CD14-positive monocyte (primary cell): ENCODE measurements at regions not wholly inside any gene's neighbourhood (a gene's known extent, or its start where the extent isn't known, plus 50 kb on each side); places are given as distances from the start of the nearest gene placed in this dataset.

ENCODE experiments used
- DNase-seq, 3 donors: peaks; one replicate each; pipeline ENCODE4 v3.0.0-alpha.2; 2011 to 2022
- H2AFZ ChIP-seq: 2 replicates; pipeline ENCODE4 v1.6.0; 2012; ENCODE audit warnings: mild to moderate bottlenecking, low read depth, low read length, inconsistent platforms; ENCODE audit not compliant: insufficient read depth, poor library complexity, severe bottlenecking
- H3K27ac ChIP-seq, 2 donors: 1 replicate in 1 of 2; 2 replicates in 1 of 2; pipeline ENCODE4 v1.5.1; 2012 to 2013; ENCODE audit warnings: low read length in 2 of 2, control low read depth in 1 of 2, inconsistent platforms in 1 of 2, low read depth in 1 of 2, mild to moderate bottlenecking in 1 of 2
- H3K27me3 ChIP-seq, 2 donors: one replicate each; pipeline versions ENCODE4 v1.6.0 to v1.6.1; 2011 to 2013; ENCODE audit warnings: low read length in 2 of 2; ENCODE audit not compliant: control insufficient read depth in 2 of 2, insufficient read depth in 2 of 2
- H3K36me3 ChIP-seq, 2 donors: replicated peaks in 1 of 2; 1 replicate in 1 of 2; 2 replicates in 1 of 2; pipeline versions ENCODE4 v1.5.1 to v1.6.1; 2012 to 2013; ENCODE audit warnings: low read length in 2 of 2, control low read depth in 1 of 2, inconsistent platforms in 1 of 2, mild to moderate bottlenecking in 1 of 2; ENCODE audit not compliant: insufficient read depth in 2 of 2, control insufficient read depth in 1 of 2
- H3K4me1 ChIP-seq, 2 donors: 1 replicate in 1 of 2; 2 replicates in 1 of 2; pipeline versions ENCODE4 v1.5.1 to v1.6.1; 2012 to 2013; ENCODE audit warnings: low read length in 2 of 2, control low read depth in 1 of 2, inconsistent platforms in 1 of 2, mild to moderate bottlenecking in 1 of 2, moderate library complexity in 1 of 2; ENCODE audit not compliant: insufficient read depth in 2 of 2, control insufficient read depth in 1 of 2
- H3K4me2 ChIP-seq: replicated peaks from 2 replicates; pipeline ENCODE3; 2012; ENCODE audit warnings: low read length, moderate library complexity, mild to moderate bottlenecking; ENCODE audit not compliant: poor library complexity, severe bottlenecking; ENCODE audit errors: extremely low read depth
- H3K4me3 ChIP-seq, 3 experiments: fragments of 200-600 bp in 1 of 3; sonication (generic) in 1 of 3; replicated peaks in 1 of 3; 1 replicate in 2 of 3; 2 replicates in 1 of 3; pipeline ENCODE4 v1.5.1; 2011 to 2013; ENCODE audit warnings: low read length in 3 of 3, mild to moderate bottlenecking in 3 of 3, control low read depth in 2 of 3, low read depth in 2 of 3, inconsistent platforms in 1 of 3, moderate library complexity in 1 of 3
- H3K79me2 ChIP-seq: 2 replicates; pipeline ENCODE4 v1.6.0; 2012; ENCODE audit warnings: mild to moderate bottlenecking, control low read depth, inconsistent platforms, low read length, moderate library complexity; ENCODE audit not compliant: insufficient read depth
- H3K9ac ChIP-seq: 2 replicates; pipeline ENCODE4 v1.6.0; 2017; ENCODE audit warnings: low read length, mild to moderate bottlenecking; ENCODE audit not compliant: insufficient read depth, poor library complexity, severe bottlenecking
- H3K9me3 ChIP-seq, 2 donors: replicated peaks in 1 of 2; 1 replicate in 1 of 2; 2 replicates in 1 of 2; pipeline versions ENCODE4 v1.5.1 to v1.6.1; 2012 to 2013; ENCODE audit warnings: low read length in 2 of 2, control low read depth in 1 of 2; ENCODE audit not compliant: control insufficient read depth in 1 of 2, insufficient read depth in 1 of 2
- H4K20me1 ChIP-seq: 2 replicates; pipeline ENCODE4 v1.6.0; 2012; ENCODE audit warnings: mild to moderate bottlenecking, low read length, control low read depth, moderate library complexity; ENCODE audit not compliant: insufficient read depth
- H3K27ac Mint-ChIP-seq, 7 donors: one replicate each; pipeline ENCODE4 v1.8.0; 2020; ENCODE audit warnings: mild to moderate bottlenecking in 7 of 7, mixed read lengths in 7 of 7, moderate library complexity in 6 of 7, inconsistent platforms in 2 of 7
- H3K27me3 Mint-ChIP-seq, 3 donors: one replicate each; pipeline ENCODE4 v1.8.0; 2021 to 2022; ENCODE audit warnings: low read depth in 3 of 3, mild to moderate bottlenecking in 3 of 3, mixed read lengths in 3 of 3, moderate library complexity in 3 of 3, inconsistent platforms in 1 of 3
- H3K36me3 Mint-ChIP-seq, 2 donors: one replicate each; pipeline ENCODE4 v1.8.0; 2020; ENCODE audit warnings: mixed read lengths in 2 of 2, inconsistent platforms in 1 of 2, mild to moderate bottlenecking in 1 of 2
- H3K4me1 Mint-ChIP-seq: one replicate; pipeline ENCODE4 v1.8.0; 2020; ENCODE audit warnings: mild to moderate bottlenecking, mixed read lengths
- H3K4me3 Mint-ChIP-seq, 2 donors: one replicate each; pipeline ENCODE4 v1.8.0; 2020; ENCODE audit warnings: mild to moderate bottlenecking in 2 of 2, mixed read lengths in 2 of 2, moderate library complexity in 1 of 2
- H3K9me3 Mint-ChIP-seq, 7 donors: one replicate each; pipeline ENCODE4 v1.8.0; 2020 to 2022; ENCODE audit warnings: mixed read lengths in 7 of 7, mild to moderate bottlenecking in 6 of 7, moderate library complexity in 6 of 7, inconsistent platforms in 2 of 7
- CTCF ChIP-seq: fragments of 200-600 bp; IDR thresholded peaks from one replicate; pipeline ENCODE4 v1.8.0; 2022; ENCODE audit warnings: antibody characterized with exemption, mild to moderate bottlenecking
- WGBS: methylation state at CpG from one replicate; pipeline ENCODE4 v1.1.5; 2013; ENCODE audit warnings: missing lambda C conversion rate; ENCODE audit not compliant: insufficient coverage; 5-methylcytosine and 5-hydroxymethylcytosine counted together
- intact Hi-C, 2 donors: fragments of 100-400 bp; cut with micrococcal nuclease; formaldehyde crosslinking; loops; one replicate each; pipeline versions ENCODE4 v1.15.0 to v1.15.1; 2023

- TF ChIP-seq CTCF: no peak
- Mint-ChIP-seq H3K36me3 (no peaks in the 10 kb centered on the region), H3K27ac (no peak overlapping the region), H3K4me3 (no peak overlapping the region), H3K9me3 (no peaks in the 10 kb centered on the region), H3K27me3 (peaks cover 0 to 19% (median 6%) of the 10 kb centered on the region in 3 donors), H3K4me1 (no peaks in the 10 kb centered on the region)
- no peaks in the 10 kb centered on the region for H3K4me1 ChIP-seq
- no peaks in the 10 kb centered on the region for H3K36me3 ChIP-seq
- H3K9ac ChIP-seq: no peak overlapping the region
- H3K4me3 ChIP-seq: no peak overlapping the region
- peaks cover 0 to 2% of the 10 kb centered on the region in 2 donors for H3K27me3 ChIP-seq
- no peaks in the 10 kb centered on the region for H3K9me3 ChIP-seq
- no peak overlapping the region for H2AFZ ChIP-seq
- H3K27ac ChIP-seq: no peak overlapping the region
- H3K4me2 ChIP-seq: no peak overlapping the region
- H3K79me2 ChIP-seq: no peaks in the 10 kb centered on the region
- intact Hi-C loops: no loop called here
- H4K20me1 ChIP-seq: no peaks in the 10 kb centered on the region
- DNase-seq: no peak
- WGBS: no CpG with 5 or more reads among the region's 1 CpG
These were observed 107.3 kb upstream of the FRMD4A start for GRCh38 chr10:14438057-14438456.

- intact Hi-C loops: no loop called here
- H3K4me1 ChIP-seq: no peaks in the 10 kb centered on the region
- no peak overlapping the region for H3K4me3 ChIP-seq
- H3K27ac Mint-ChIP-seq: no peak overlapping the region
- H3K4me3 Mint-ChIP-seq: no peak overlapping the region
- 90% methylated on average over 4 of the region's 7 CpGs for WGBS
- H3K4me2 ChIP-seq: no peak overlapping the region
- H3K27ac ChIP-seq: no peak overlapping the region
- peaks cover 0 to 2% of the 10 kb centered on the region in 2 donors for H3K27me3 ChIP-seq
- DNase-seq: no peak
- H2AFZ ChIP-seq: no peak overlapping the region
- no peaks in the 10 kb centered on the region for H4K20me1 ChIP-seq
- H3K9me3 Mint-ChIP-seq: no peaks in the 10 kb centered on the region
- H3K9me3 ChIP-seq: no peaks in the 10 kb centered on the region
- H3K27me3 Mint-ChIP-seq: peaks cover under 1 to 12% (median 7%) of the 10 kb centered on the region in 3 donors
- H3K79me2 ChIP-seq: no peaks in the 10 kb centered on the region
- no peak for TF ChIP-seq CTCF
- H3K9ac ChIP-seq: no peak overlapping the region
- no peaks in the 10 kb centered on the region for H3K36me3 Mint-ChIP-seq
- no peaks in the 10 kb centered on the region for H3K36me3 ChIP-seq
- H3K4me1 Mint-ChIP-seq: no peaks in the 10 kb centered on the region
These were observed 105.4 kb upstream of the FRMD4A start for GRCh38 chr10:14435976-14436632.
